C4-2B (cell line): ENCODE measurements at regions not wholly inside any gene's neighbourhood (a gene's known extent, or its start where the extent isn't known, plus 50 kb on each side); places are given as distances from the start of the nearest gene placed in this dataset.

ENCODE experiments used
- CTCF ChIP-seq: fragments of 450-650 bp; conservative IDR thresholded peaks from 2 replicates; pipeline ENCODE4 v1.5.1; 2017; ENCODE audit warnings: mild to moderate bottlenecking
- ZFX ChIP-seq: fragments of 450-650 bp; IDR thresholded peaks from 2 replicates; pipeline ENCODE4 v1.6.1; 2017

- no peak for TF ChIP-seq CTCF
- TF ChIP-seq ZFX: no peak
Measured at GRCh38 chr3:67920969-67921368, 266.6 kb upstream of the SUCLG2 start.
